ENCODE measurements at regions not wholly inside any gene's neighbourhood (a gene's known extent, or its start where the extent isn't known, plus 50 kb on each side); places are given as distances from the start of the nearest gene placed in this dataset.
"Not testable (repeated sequence)": the region's sequence is repeated elsewhere in the genome, so short reads cannot be mapped to it uniquely, and the experiment has no call there.

GRCh38 chr6:19712012-19712688 is 125.0 kb upstream of the ID4 start:
- in situ Hi-C loops (cut with MboI; ENCODE audit: low pct_unique_long_range_greater_than_20kb, low sequenced_read_pairs) = no loop called here

GRCh38 chr6:19712998-19713397 is 124.2 kb upstream of the ID4 start:
- in situ Hi-C loops (cut with MboI; ENCODE audit: low pct_unique_long_range_greater_than_20kb, low sequenced_read_pairs) = no loop called here
- no peak for DNase-seq

More at GRCh38 chr6:19712012-19712688, 125.0 kb upstream of the ID4 start:
- DNase-seq = no peak

GRCh38 chr6:19713411-19713810 is 123.8 kb upstream of the ID4 start:
- in situ Hi-C loops (cut with MboI; ENCODE audit: low pct_unique_long_range_greater_than_20kb, low sequenced_read_pairs) = no loop called here
- DNase-seq = no peak

- in situ Hi-C loops (cut with MboI; ENCODE audit: low pct_unique_long_range_greater_than_20kb, low sequenced_read_pairs) = no loop called here
- DNase-seq = no peak
These were observed 123.2 kb upstream of the ID4 start for GRCh38 chr6:19713984-19714383.

GRCh38 chr6:19714434-19715166 is 122.6 kb upstream of the ID4 start:
- in situ Hi-C loops (cut with MboI; ENCODE audit: low pct_unique_long_range_greater_than_20kb, low sequenced_read_pairs) = no loop called here
- DNase-seq = no peak

- DNase-seq = no peak
These were observed 122.0 kb upstream of the ID4 start for GRCh38 chr6:19715167-19715551.

GRCh38 chr6:19719691-19720128 is 117.5 kb upstream of the ID4 start:
- in situ Hi-C loops (cut with MboI; ENCODE audit: low pct_unique_long_range_greater_than_20kb, low sequenced_read_pairs) = no loop called here
- no peak for DNase-seq

More at GRCh38 chr6:19715167-19715551, 122.0 kb upstream of the ID4 start:
- in situ Hi-C loops (cut with MboI; ENCODE audit: low pct_unique_long_range_greater_than_20kb, low sequenced_read_pairs) = no loop called here

GRCh38 chr6:19721766-19722377 is 115.3 kb upstream of the ID4 start:
- no peak for DNase-seq
- in situ Hi-C loops (cut with MboI; ENCODE audit: low pct_unique_long_range_greater_than_20kb, low sequenced_read_pairs) = no loop called here

- no peak for DNase-seq
- in situ Hi-C loops (cut with MboI; ENCODE audit: low pct_unique_long_range_greater_than_20kb, low sequenced_read_pairs) = no loop called here
These were observed 114.2 kb upstream of the ID4 start for GRCh38 chr6:19722999-19723398.

GRCh38 chr6:19723545-19723944 is 113.6 kb upstream of the ID4 start:
- in situ Hi-C loops (cut with MboI; ENCODE audit: low pct_unique_long_range_greater_than_20kb, low sequenced_read_pairs) = no loop called here
- DNase-seq = no peak

GRCh38 chr6:19725436-19725835 is 111.7 kb upstream of the ID4 start:
- DNase-seq; in situ Hi-C loops (cut with MboI; ENCODE audit: low pct_unique_long_range_greater_than_20kb, low sequenced_read_pairs): not testable (repeated sequence)

GRCh38 chr6:19731282-19731681 is 105.9 kb upstream of the ID4 start:
- in situ Hi-C loops (cut with MboI; ENCODE audit: low pct_unique_long_range_greater_than_20kb, low sequenced_read_pairs) = no loop called here
- DNase-seq = no peak

- in situ Hi-C loops (cut with MboI; ENCODE audit: low pct_unique_long_range_greater_than_20kb, low sequenced_read_pairs) = no loop called here
- no peak for DNase-seq
These were observed 103.1 kb upstream of the ID4 start for GRCh38 chr6:19734061-19734460.

GRCh38 chr6:19734519-19734918 is 102.7 kb upstream of the ID4 start:
- no peak for DNase-seq
- in situ Hi-C loops (cut with MboI; ENCODE audit: low pct_unique_long_range_greater_than_20kb, low sequenced_read_pairs) = no loop called here

GRCh38 chr6:19736066-19736465 is 101.1 kb upstream of the ID4 start:
- DNase-seq = no peak
- in situ Hi-C loops (cut with MboI; ENCODE audit: low pct_unique_long_range_greater_than_20kb, low sequenced_read_pairs) = no loop called here

- in situ Hi-C loops (cut with MboI; ENCODE audit: low pct_unique_long_range_greater_than_20kb, low sequenced_read_pairs) = no loop called here
- no peak for DNase-seq
These were observed 99.2 kb upstream of the ID4 start for GRCh38 chr6:19738010-19738409.

GRCh38 chr6:19749722-19750121 is 87.4 kb upstream of the ID4 start:
- in situ Hi-C loops (cut with MboI; ENCODE audit: low pct_unique_long_range_greater_than_20kb, low sequenced_read_pairs) = no loop called here

GRCh38 chr6:19752746-19753145 is 84.4 kb upstream of the ID4 start:
- in situ Hi-C loops (cut with MboI; ENCODE audit: low pct_unique_long_range_greater_than_20kb, low sequenced_read_pairs) = no loop called here
- DNase-seq = no peak

More at GRCh38 chr6:19749722-19750121, 87.4 kb upstream of the ID4 start:
- no peak for DNase-seq

GRCh38 chr6:19753826-19754225 is 83.3 kb upstream of the ID4 start:
- in situ Hi-C loops (cut with MboI; ENCODE audit: low pct_unique_long_range_greater_than_20kb, low sequenced_read_pairs) = no loop called here
- DNase-seq = no peak

GRCh38 chr6:19754686-19755085 is 82.5 kb upstream of the ID4 start:
- in situ Hi-C loops (cut with MboI; ENCODE audit: low pct_unique_long_range_greater_than_20kb, low sequenced_read_pairs) = no loop called here
- no peak for DNase-seq

Data from KBM-7 (cell line).